ENCODE measurements at regions not wholly inside any gene's neighbourhood (a gene's known extent, or its start where the extent isn't known, plus 50 kb on each side); places are given as distances from the start of the nearest gene placed in this dataset.

DNA sequence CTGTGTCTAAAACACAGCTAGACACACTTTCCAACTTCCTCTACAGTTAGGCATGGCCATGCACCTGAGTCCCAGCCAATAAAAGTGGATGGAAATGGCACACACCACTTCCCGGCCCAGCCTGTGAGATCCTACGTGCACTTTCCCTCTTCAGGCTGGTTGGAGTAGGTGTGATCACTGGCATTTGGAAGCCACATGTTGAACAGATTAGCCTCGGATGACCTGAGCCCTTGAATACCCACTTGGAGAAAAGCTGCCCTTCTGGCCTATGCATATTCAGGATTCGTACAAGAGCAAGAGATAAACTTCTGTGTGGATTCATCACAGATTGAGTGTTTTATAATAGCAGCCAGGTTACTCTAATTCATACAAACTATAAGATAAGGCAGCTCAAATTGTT, 359.0 kb upstream of the SLC30A5 start:
- TF ChIP-seq EZH2 (IDR thresholded peaks at IDR 0.05; ENCODE audit: borderline replicate concordance, insufficient read depth, low read depth, low read length, poor library complexity, severe bottlenecking) = no peak
- TF ChIP-seq, protein P1, sequence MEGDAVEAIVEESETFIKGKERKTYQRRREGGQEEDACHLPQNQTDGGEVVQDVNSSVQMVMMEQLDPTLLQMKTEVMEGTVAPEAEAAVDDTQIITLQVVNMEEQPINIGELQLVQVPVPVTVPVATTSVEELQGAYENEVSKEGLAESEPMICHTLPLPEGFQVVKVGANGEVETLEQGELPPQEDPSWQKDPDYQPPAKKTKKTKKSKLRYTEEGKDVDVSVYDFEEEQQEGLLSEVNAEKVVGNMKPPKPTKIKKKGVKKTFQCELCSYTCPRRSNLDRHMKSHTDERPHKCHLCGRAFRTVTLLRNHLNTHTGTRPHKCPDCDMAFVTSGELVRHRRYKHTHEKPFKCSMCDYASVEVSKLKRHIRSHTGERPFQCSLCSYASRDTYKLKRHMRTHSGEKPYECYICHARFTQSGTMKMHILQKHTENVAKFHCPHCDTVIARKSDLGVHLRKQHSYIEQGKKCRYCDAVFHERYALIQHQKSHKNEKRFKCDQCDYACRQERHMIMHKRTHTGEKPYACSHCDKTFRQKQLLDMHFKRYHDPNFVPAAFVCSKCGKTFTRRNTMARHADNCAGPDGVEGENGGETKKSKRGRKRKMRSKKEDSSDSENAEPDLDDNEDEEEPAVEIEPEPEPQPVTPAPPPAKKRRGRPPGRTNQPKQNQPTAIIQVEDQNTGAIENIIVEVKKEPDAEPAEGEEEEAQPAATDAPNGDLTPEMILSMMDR (IDR thresholded peaks at IDR 0.05) = no peak
